GM23338 (cell line): ENCODE measurements at regions not wholly inside any gene's neighbourhood (a gene's known extent, or its start where the extent isn't known, plus 50 kb on each side); places are given as distances from the start of the nearest gene placed in this dataset.

Source experiments
- ATAC-seq: fragments of 200-7000 bp; cut with Tn5 transposase; 3 replicates; pipeline ENCODE4 v1.9.1; 2020
- DNase-seq: peaks from one replicate; pipeline ENCODE4 v3.0.0-alpha.2; 2015; ENCODE audit warnings: low spot score
- H2AFZ ChIP-seq: fragments of 200-600 bp; sonication (generic); 2 replicates; pipeline ENCODE4 v1.8.0; 2016; ENCODE audit warnings: antibody characterized with exemption, mild to moderate bottlenecking, moderate library complexity
- H3F3A ChIP-seq: fragments of 200-600 bp; sonication (generic); replicated peaks from 2 replicates; pipeline ENCODE4 v1.8.0; 2017; ENCODE audit warnings: antibody characterized with exemption, mixed run types, low read depth
- H3K27ac ChIP-seq: fragments of 200-600 bp; sonication (generic); 2 replicates; pipeline ENCODE4 v1.6.1; 2016; ENCODE audit warnings: low read depth
- H3K27me3 ChIP-seq: fragments of 200-600 bp; sonication (generic); 2 replicates; pipeline ENCODE4 v1.8.0; 2016; ENCODE audit warnings: mild to moderate bottlenecking, mixed run types, moderate library complexity; ENCODE audit not compliant: insufficient read depth
- H3K36me3 ChIP-seq: fragments of 200-600 bp; sonication (generic); 2 replicates; pipeline ENCODE4 v1.8.0; 2016; ENCODE audit warnings: mild to moderate bottlenecking; ENCODE audit not compliant: insufficient read depth
- H3K4me1 ChIP-seq: fragments of 200-600 bp; sonication (generic); 2 replicates; pipeline ENCODE4 v1.8.0; 2016; ENCODE audit warnings: mild to moderate bottlenecking, moderate library complexity; ENCODE audit not compliant: insufficient read depth
- H3K4me2 ChIP-seq: fragments of 200-600 bp; sonication (generic); 2 replicates; pipeline ENCODE4 v1.7.1; 2017; ENCODE audit warnings: mixed run types
- H3K4me3 ChIP-seq: fragments of 200-600 bp; sonication (generic); 2 replicates; pipeline ENCODE4 v1.6.1; 2016; ENCODE audit warnings: mixed run types
- H3K79me2 ChIP-seq: fragments of 200-600 bp; sonication (generic); replicated peaks from 2 replicates; pipeline ENCODE4 v1.8.0; 2017; ENCODE audit warnings: mild to moderate bottlenecking; ENCODE audit not compliant: insufficient read depth
- H3K9me2 ChIP-seq: fragments of 200-600 bp; sonication (generic); 2 replicates; pipeline ENCODE4 v1.8.0; 2017; ENCODE audit not compliant: insufficient read depth
- H4K20me1 ChIP-seq: fragments of 200-600 bp; sonication (generic); replicated peaks from 2 replicates; pipeline ENCODE4 v1.8.0; 2017; ENCODE audit warnings: mild to moderate bottlenecking; ENCODE audit not compliant: insufficient read depth
- H3K27ac Mint-ChIP-seq: 2 replicates; pipeline ENCODE4 v1.8.0; 2020; ENCODE audit warnings: inconsistent platforms, mild to moderate bottlenecking, moderate library complexity, mixed read lengths
- H3K27me3 Mint-ChIP-seq: 3 replicates; pipeline ENCODE4 v1.8.0; 2022; ENCODE audit warnings: low read depth, mild to moderate bottlenecking, moderate library complexity, mixed read lengths, inconsistent platforms; ENCODE audit not compliant: insufficient read depth, poor library complexity
- H3K36me3 Mint-ChIP-seq: 3 replicates; pipeline ENCODE4 v1.8.0; 2021; ENCODE audit warnings: low read depth, mild to moderate bottlenecking, inconsistent platforms, moderate library complexity, mixed read lengths
- H3K4me1 Mint-ChIP-seq: 3 replicates; pipeline ENCODE4 v1.8.0; 2020; ENCODE audit warnings: mild to moderate bottlenecking, inconsistent platforms, mixed read lengths
- H3K4me3 Mint-ChIP-seq: 3 replicates; pipeline ENCODE4 v1.8.0; 2021; ENCODE audit warnings: moderate library complexity, mild to moderate bottlenecking, inconsistent platforms, mixed read lengths
- H3K9me3 Mint-ChIP-seq: 3 replicates; pipeline ENCODE4 v1.8.0; 2020; ENCODE audit warnings: moderate library complexity, mild to moderate bottlenecking, inconsistent platforms, mixed read lengths
- CREB1 ChIP-seq: fragments of 250-450 bp; sonication (Bioruptor Pico); IDR thresholded peaks from 2 replicates; pipeline ENCODE4 v1.5.0; 2020; ENCODE audit warnings: low read depth, mild to moderate bottlenecking, moderate library complexity
- EZH2 ChIP-seq: fragments of 200-600 bp; sonication (generic); IDR thresholded peaks from one replicate; pipeline ENCODE4 v1.8.0; 2017; ENCODE audit warnings: antibody characterized with exemption, mild to moderate bottlenecking, low read depth; ENCODE audit not compliant: unreplicated experiment
- EZH2phosphoT487 ChIP-seq: fragments of 200-600 bp; sonication (generic); IDR thresholded peaks from one replicate; pipeline ENCODE4 v1.8.1; 2018; ENCODE audit warnings: antibody characterized with exemption; ENCODE audit not compliant: unreplicated experiment
- JUNB ChIP-seq: IDR thresholded peaks from one replicate; pipeline ENCODE4 v1.6.1; 2016; ENCODE audit warnings: antibody characterized with exemption; ENCODE audit not compliant: unreplicated experiment
- NANOG ChIP-seq: IDR thresholded peaks from 2 replicates; pipeline ENCODE4 v1.6.1; 2016; ENCODE audit warnings: antibody characterized with exemption, borderline replicate concordance
- POLR2AphosphoS5 ChIP-seq: IDR thresholded peaks from 2 replicates; pipeline ENCODE4 v1.6.1; 2016; ENCODE audit warnings: antibody characterized with exemption, low read depth
- STAT1 ChIP-seq: IDR thresholded peaks from one replicate; pipeline ENCODE4 v1.6.1; 2016; ENCODE audit warnings: antibody characterized with exemption; ENCODE audit not compliant: unreplicated experiment
- ZNF114 ChIP-seq: fragments of 250-450 bp; sonication (Bioruptor Pico); IDR thresholded peaks from 2 replicates; pipeline ENCODE4 v1.5.0; 2020; ENCODE audit warnings: mild to moderate bottlenecking, moderate library complexity
- ZNF331 ChIP-seq: fragments of 250-450 bp; sonication (Bioruptor Pico); IDR thresholded peaks from 2 replicates; pipeline ENCODE4 v1.5.0; 2020; ENCODE audit warnings: low read depth, mild to moderate bottlenecking, moderate library complexity
- TF ChIP-seq, protein P1 (sequence below): IDR thresholded peaks from 2 replicates; pipeline ENCODE4 v1.6.1; 2016; ENCODE audit warnings: antibody characterized with exemption
- TF ChIP-seq, protein P2 (sequence below), 2 experiments: fragments of 200-600 bp in 1 of 2; sonication (generic) in 1 of 2; conservative IDR thresholded peaks; 2 replicates each; pipeline versions ENCODE4 v1.5.1 to v1.6.1; 2016 to 2017; ENCODE audit warnings: antibody characterized with exemption in 2 of 2, low read depth in 2 of 2, mild to moderate bottlenecking in 2 of 2, moderate library complexity in 1 of 2
- TF ChIP-seq, protein P3 (sequence below): fragments of 250-450 bp; sonication (Bioruptor Pico); IDR thresholded peaks from 2 replicates; pipeline ENCODE4 v1.5.0; 2020; ENCODE audit warnings: mild to moderate bottlenecking, moderate library complexity
- TF ChIP-seq, protein P4 (sequence below): IDR thresholded peaks from one replicate; pipeline ENCODE4 v1.6.1; 2018; ENCODE audit warnings: antibody characterized with exemption; ENCODE audit not compliant: unreplicated experiment

DNA sequence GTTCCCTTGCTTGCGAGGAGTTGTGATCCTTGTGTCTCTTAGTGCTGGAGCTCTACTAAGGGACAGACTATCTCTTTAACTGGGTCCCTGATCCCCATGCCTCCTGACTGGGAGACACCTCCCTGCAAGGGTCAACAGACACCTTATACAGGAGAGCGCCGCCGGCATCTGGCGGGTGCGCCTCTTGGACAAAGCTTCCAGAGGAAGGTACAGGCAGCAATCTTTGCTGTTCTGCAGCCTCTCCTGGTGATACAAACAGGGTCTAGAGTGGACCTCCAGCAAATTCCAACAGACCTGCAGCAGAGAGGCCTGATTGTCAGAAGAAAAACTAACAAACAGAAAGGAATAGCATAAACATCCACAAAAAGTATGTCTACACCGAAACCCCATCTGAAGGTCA is 115.6 kb upstream of the ITM2A start:
- no peaks in the 10 kb centered on the region for H3K9me2 ChIP-seq
- TF ChIP-seq, protein P1, sequence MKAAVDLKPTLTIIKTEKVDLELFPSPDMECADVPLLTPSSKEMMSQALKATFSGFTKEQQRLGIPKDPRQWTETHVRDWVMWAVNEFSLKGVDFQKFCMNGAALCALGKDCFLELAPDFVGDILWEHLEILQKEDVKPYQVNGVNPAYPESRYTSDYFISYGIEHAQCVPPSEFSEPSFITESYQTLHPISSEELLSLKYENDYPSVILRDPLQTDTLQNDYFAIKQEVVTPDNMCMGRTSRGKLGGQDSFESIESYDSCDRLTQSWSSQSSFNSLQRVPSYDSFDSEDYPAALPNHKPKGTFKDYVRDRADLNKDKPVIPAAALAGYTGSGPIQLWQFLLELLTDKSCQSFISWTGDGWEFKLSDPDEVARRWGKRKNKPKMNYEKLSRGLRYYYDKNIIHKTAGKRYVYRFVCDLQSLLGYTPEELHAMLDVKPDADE: no peak
- no peak for TF ChIP-seq POLR2AphosphoS5
- TF ChIP-seq ZNF331 (CRISPR knock-in tag): no peak
- TF ChIP-seq, protein P2, sequence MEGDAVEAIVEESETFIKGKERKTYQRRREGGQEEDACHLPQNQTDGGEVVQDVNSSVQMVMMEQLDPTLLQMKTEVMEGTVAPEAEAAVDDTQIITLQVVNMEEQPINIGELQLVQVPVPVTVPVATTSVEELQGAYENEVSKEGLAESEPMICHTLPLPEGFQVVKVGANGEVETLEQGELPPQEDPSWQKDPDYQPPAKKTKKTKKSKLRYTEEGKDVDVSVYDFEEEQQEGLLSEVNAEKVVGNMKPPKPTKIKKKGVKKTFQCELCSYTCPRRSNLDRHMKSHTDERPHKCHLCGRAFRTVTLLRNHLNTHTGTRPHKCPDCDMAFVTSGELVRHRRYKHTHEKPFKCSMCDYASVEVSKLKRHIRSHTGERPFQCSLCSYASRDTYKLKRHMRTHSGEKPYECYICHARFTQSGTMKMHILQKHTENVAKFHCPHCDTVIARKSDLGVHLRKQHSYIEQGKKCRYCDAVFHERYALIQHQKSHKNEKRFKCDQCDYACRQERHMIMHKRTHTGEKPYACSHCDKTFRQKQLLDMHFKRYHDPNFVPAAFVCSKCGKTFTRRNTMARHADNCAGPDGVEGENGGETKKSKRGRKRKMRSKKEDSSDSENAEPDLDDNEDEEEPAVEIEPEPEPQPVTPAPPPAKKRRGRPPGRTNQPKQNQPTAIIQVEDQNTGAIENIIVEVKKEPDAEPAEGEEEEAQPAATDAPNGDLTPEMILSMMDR (conservative IDR thresholded peaks at IDR 0.05; ENCODE audit: low read depth in 2 of 2): no peak
- TF ChIP-seq, protein P3, sequence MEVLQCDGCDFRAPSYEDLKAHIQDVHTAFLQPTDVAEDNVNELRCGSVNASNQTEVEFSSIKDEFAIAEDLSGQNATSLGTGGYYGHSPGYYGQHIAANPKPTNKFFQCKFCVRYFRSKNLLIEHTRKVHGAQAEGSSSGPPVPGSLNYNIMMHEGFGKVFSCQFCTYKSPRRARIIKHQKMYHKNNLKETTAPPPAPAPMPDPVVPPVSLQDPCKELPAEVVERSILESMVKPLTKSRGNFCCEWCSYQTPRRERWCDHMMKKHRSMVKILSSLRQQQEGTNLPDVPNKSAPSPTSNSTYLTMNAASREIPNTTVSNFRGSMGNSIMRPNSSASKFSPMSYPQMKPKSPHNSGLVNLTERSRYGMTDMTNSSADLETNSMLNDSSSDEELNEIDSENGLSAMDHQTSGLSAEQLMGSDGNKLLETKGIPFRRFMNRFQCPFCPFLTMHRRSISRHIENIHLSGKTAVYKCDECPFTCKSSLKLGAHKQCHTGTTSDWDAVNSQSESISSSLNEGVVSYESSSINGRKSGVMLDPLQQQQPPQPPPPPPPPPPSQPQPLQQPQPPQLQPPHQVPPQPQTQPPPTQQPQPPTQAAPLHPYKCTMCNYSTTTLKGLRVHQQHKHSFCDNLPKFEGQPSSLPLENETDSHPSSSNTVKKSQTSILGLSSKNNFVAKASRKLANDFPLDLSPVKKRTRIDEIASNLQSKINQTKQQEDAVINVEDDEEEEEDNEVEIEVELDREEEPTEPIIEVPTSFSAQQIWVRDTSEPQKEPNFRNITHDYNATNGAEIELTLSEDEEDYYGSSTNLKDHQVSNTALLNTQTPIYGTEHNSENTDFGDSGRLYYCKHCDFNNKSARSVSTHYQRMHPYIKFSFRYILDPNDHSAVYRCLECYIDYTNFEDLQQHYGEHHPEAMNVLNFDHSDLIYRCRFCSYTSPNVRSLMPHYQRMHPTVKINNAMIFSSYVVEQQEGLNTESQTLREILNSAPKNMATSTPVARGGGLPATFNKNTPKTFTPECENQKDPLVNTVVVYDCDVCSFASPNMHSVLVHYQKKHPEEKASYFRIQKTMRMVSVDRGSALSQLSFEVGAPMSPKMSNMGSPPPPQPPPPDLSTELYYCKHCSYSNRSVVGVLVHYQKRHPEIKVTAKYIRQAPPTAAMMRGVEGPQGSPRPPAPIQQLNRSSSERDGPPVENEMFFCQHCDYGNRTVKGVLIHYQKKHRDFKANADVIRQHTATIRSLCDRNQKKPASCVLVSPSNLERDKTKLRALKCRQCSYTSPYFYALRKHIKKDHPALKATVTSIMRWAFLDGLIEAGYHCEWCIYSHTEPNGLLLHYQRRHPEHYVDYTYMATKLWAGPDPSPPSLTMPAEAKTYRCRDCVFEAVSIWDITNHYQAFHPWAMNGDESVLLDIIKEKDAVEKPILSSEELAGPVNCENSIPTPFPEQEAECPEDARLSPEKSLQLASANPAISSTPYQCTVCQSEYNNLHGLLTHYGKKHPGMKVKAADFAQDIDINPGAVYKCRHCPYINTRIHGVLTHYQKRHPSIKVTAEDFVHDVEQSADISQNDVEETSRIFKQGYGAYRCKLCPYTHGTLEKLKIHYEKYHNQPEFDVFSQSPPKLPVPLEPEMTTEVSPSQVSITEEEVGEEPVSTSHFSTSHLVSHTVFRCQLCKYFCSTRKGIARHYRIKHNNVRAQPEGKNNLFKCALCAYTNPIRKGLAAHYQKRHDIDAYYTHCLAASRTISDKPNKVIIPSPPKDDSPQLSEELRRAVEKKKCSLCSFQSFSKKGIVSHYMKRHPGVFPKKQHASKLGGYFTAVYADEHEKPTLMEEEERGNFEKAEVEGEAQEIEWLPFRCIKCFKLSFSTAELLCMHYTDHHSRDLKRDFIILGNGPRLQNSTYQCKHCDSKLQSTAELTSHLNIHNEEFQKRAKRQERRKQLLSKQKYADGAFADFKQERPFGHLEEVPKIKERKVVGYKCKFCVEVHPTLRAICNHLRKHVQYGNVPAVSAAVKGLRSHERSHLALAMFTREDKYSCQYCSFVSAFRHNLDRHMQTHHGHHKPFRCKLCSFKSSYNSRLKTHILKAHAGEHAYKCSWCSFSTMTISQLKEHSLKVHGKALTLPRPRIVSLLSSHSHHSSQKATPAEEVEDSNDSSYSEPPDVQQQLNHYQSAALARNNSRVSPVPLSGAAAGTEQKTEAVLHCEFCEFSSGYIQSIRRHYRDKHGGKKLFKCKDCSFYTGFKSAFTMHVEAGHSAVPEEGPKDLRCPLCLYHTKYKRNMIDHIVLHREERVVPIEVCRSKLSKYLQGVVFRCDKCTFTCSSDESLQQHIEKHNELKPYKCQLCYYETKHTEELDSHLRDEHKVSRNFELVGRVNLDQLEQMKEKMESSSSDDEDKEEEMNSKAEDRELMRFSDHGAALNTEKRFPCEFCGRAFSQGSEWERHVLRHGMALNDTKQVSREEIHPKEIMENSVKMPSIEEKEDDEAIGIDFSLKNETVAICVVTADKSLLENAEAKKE (CRISPR knock-in tag): no peak
- TF ChIP-seq CREB1 (CRISPR knock-in tag): no peak
- TF ChIP-seq JUNB: no peak
- no peak for TF ChIP-seq ZNF114 (CRISPR knock-in tag)
- TF ChIP-seq EZH2phosphoT487: no peak
- no peak for TF ChIP-seq STAT1
- TF ChIP-seq, protein P4, sequence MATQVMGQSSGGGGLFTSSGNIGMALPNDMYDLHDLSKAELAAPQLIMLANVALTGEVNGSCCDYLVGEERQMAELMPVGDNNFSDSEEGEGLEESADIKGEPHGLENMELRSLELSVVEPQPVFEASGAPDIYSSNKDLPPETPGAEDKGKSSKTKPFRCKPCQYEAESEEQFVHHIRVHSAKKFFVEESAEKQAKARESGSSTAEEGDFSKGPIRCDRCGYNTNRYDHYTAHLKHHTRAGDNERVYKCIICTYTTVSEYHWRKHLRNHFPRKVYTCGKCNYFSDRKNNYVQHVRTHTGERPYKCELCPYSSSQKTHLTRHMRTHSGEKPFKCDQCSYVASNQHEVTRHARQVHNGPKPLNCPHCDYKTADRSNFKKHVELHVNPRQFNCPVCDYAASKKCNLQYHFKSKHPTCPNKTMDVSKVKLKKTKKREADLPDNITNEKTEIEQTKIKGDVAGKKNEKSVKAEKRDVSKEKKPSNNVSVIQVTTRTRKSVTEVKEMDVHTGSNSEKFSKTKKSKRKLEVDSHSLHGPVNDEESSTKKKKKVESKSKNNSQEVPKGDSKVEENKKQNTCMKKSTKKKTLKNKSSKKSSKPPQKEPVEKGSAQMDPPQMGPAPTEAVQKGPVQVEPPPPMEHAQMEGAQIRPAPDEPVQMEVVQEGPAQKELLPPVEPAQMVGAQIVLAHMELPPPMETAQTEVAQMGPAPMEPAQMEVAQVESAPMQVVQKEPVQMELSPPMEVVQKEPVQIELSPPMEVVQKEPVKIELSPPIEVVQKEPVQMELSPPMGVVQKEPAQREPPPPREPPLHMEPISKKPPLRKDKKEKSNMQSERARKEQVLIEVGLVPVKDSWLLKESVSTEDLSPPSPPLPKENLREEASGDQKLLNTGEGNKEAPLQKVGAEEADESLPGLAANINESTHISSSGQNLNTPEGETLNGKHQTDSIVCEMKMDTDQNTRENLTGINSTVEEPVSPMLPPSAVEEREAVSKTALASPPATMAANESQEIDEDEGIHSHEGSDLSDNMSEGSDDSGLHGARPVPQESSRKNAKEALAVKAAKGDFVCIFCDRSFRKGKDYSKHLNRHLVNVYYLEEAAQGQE: no peak
- TF ChIP-seq NANOG: no peak
- no peak for TF ChIP-seq EZH2
- H4K20me1 ChIP-seq: no peaks in the 10 kb centered on the region
- H3K4me1 Mint-ChIP-seq: no peaks in the 10 kb centered on the region
- H3K36me3 ChIP-seq: no peaks in the 10 kb centered on the region
- H3K36me3 Mint-ChIP-seq: no peaks in the 10 kb centered on the region
- H3K4me3 ChIP-seq: no peak overlapping the region
- H3K4me3 Mint-ChIP-seq: no peak overlapping the region
- H3K27me3 Mint-ChIP-seq: no peaks in the 10 kb centered on the region
- H3K27me3 ChIP-seq: no peaks in the 10 kb centered on the region
- no peak overlapping the region for H3K4me2 ChIP-seq
- no peak overlapping the region for H3K27ac Mint-ChIP-seq
- no peaks in the 10 kb centered on the region for H3F3A ChIP-seq
- no peak for DNase-seq
- no peak overlapping the region for H3K27ac ChIP-seq
- no peak overlapping the region for H2AFZ ChIP-seq
- H3K79me2 ChIP-seq: no peaks in the 10 kb centered on the region
- no peaks in the 10 kb centered on the region for H3K4me1 ChIP-seq
- peaks cover 8% of the 10 kb centered on the region; the same call in 2 of the 3 replicates for H3K9me3 Mint-ChIP-seq
- no peak for ATAC-seq
